Thymus (tissue), 11 donors: ENCODE measurements at regions not wholly inside any gene's neighbourhood (a gene's known extent, or its start where the extent isn't known, plus 50 kb on each side); places are given as distances from the start of the nearest gene placed in this dataset.
"Not testable (repeated sequence)": the region's sequence is repeated elsewhere in the genome, so short reads cannot be mapped to it uniquely, and the experiment has no call there.

ENCODE experiments used
- DNase-seq, 9 donors: peaks; one replicate each; pipeline ENCODE4 v3.0.0-alpha.2; 2013; ENCODE audit warnings: low spot score in 9 of 9, low read depth in 6 of 9, missing footprints in 1 of 9
- H3K27ac ChIP-seq, 2 donors: one replicate each; pipeline ENCODE4 v1.5.1; 2013; ENCODE audit warnings: control low read depth in 1 of 2, low read depth in 1 of 2, low read length in 1 of 2, mild to moderate bottlenecking in 1 of 2, moderate library complexity in 1 of 2
- H3K27me3 ChIP-seq, 2 donors: one replicate each; pipeline ENCODE4 v1.5.1; 2013; ENCODE audit warnings: low read length in 1 of 2; ENCODE audit not compliant: control insufficient read depth in 2 of 2, insufficient read depth in 1 of 2
- H3K36me3 ChIP-seq, 2 donors: one replicate each; pipeline ENCODE4 v1.5.1; 2013; ENCODE audit warnings: low read length in 1 of 2, mild to moderate bottlenecking in 1 of 2, moderate library complexity in 1 of 2; ENCODE audit not compliant: control insufficient read depth in 2 of 2, insufficient read depth in 2 of 2
- H3K4me1 ChIP-seq, 2 donors: one replicate each; pipeline ENCODE4 v1.5.1; 2013; ENCODE audit warnings: low read length in 2 of 2; ENCODE audit not compliant: control insufficient read depth in 2 of 2, insufficient read depth in 2 of 2
- H3K4me3 ChIP-seq, 2 donors: one replicate each; pipeline ENCODE4 v1.5.1; 2013; ENCODE audit warnings: low read length in 2 of 2, control low read depth in 1 of 2, mild to moderate bottlenecking in 1 of 2
- H3K9me3 ChIP-seq, 2 donors: one replicate each; pipeline ENCODE4 v1.5.1; 2013; ENCODE audit warnings: low read length in 1 of 2, mild to moderate bottlenecking in 1 of 2; ENCODE audit not compliant: control insufficient read depth in 2 of 2, insufficient read depth in 1 of 2
- WGBS: extraction: QIAGEN DNeasy Blood & Tissue Kit; methylation state at CpG from one replicate; pipeline ENCODE4 v1.1.7; 2013; 5-methylcytosine and 5-hydroxymethylcytosine counted together
- donor health status: healthy.

DNA sequence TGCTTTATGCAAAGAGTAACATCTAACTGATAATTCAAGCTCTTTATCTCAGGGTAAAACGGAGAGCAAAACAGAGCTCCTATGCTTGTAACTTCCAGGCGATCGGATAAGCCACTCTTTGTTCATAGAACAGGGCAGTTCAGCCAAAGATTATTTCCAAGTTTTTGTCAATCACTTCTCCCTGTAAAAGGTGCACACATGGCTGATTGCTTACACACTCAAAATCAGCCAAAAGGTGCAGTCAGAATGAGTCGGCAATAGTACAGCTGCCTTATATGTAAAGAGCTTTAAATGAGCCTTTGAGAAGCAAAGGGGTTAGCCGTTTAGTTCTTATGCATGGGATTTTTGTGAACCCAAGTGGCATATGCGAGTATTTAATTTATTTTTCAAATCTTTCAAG is 449.6 kb upstream of the POU3F2 start:
- no peak for DNase-seq
- H3K27ac ChIP-seq, result no peak overlapping the region
- H3K4me3 ChIP-seq, result no peak overlapping the region
- WGBS, result 85% methylated on average over 6 of the region's 6 CpGs
- no peaks in the 10 kb centered on the region for H3K27me3 ChIP-seq
- no peaks in the 10 kb centered on the region for H3K9me3 ChIP-seq
- H3K4me1 ChIP-seq, result no peaks in the 10 kb centered on the region
- H3K36me3 ChIP-seq, result no peaks in the 10 kb centered on the region

DNA sequence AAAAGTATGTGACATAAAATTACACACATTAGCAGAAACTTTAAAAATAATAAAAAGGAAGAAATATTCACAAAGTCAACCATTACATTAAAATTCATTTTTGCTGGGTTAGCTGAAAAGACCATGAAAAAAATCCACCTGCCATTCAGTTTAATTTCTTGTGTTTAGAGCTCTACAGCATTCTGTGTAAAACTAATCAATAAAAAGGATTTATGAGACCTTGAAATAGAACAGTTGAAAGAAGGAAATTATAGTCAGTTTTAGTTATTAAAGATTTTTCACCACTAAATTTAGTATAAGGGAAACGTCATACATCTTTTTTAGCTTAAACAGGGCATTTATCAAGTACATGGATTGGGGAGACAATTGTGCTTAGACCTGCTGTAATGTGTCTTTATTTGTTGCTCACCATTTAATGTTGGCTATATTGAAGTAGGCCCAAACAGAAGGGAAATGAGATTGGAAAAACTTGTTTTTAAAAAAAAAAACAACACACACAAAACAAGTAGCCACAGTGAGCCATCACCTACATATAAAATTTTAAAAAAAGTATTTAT is 438.7 kb upstream of the POU3F2 start:
- Histone ChIP-seq H3K4me3 (no peak overlapping the region), H3K27me3 (no peaks in the 10 kb centered on the region), H3K9me3 (no peaks in the 10 kb centered on the region), H3K4me1 (no peaks in the 10 kb centered on the region), H3K36me3 (no peaks in the 10 kb centered on the region), H3K27ac (no peak overlapping the region)
- no peak for DNase-seq
- WGBS, result 72% methylated on average over 1 of the region's 1 CpG

DNA sequence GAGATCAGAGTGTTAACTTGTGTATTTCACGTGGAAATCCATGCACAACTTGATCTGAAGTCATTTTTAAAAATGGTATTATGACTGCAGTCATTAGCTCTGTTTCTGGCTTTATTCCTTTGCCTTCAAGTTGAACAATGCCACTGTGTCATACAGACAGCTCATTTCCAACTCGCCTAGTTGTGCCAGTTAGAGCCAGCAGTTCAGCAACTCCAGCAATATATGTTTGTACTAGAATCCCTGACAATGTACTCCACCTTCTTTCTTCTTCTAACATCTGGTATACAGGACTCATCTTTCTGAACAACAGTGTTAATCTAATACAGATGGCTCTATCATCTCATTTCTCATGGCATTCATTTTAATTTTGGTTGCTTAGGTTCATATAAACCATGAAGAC is 418.3 kb upstream of the POU3F2 start:
- H3K27me3 ChIP-seq, result no peaks in the 10 kb centered on the region
- H3K36me3 ChIP-seq, result no peaks in the 10 kb centered on the region
- H3K9me3 ChIP-seq, result no peaks in the 10 kb centered on the region
- 87% methylated on average over 2 of the region's 2 CpGs for WGBS
- H3K4me1 ChIP-seq, result no peaks in the 10 kb centered on the region
- no peak for DNase-seq
- no peak overlapping the region for H3K27ac ChIP-seq
- no peak overlapping the region for H3K4me3 ChIP-seq

DNA sequence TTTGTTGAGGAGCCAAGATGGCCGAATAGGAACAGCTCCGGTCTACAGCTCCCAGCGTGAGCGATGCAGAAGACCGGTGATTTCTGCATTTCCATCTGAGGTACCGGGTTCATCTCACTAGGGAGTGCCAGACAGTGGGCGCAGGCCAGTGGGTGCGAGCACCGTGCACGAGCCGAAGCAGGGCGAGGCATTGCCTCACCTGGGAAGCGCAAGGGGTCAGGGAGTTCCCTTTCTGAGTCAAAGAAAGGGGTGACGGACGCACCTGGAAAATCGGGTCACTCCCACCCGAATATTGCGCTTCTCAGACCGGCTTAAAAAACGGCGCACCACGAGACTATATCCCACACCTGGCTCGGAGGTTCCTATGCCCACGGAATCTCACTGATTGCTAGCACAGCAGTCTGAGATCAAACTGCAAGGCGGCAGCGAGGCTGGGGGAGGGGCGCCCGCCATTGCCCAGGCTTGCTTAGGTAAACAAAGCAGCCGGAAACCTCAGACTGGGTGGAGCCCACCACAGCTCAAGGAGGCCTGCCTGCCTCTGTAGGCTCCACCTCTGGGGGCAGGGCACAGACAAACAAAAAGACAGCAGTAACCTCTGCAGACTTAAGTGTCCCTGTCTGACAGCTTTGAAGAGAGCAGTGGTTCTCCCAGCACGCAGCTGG is 417.7 kb upstream of the POU3F2 start:
- H3K27me3 ChIP-seq, H3K9me3 ChIP-seq, H3K4me1 ChIP-seq, H3K27ac ChIP-seq, H3K36me3 ChIP-seq, H3K4me3 ChIP-seq: not testable (repeated sequence)
- DNase-seq, result peak in 1 of 9 donors; percentile 20
- 87% methylated on average over 29 of the region's 30 CpGs for WGBS

DNA sequence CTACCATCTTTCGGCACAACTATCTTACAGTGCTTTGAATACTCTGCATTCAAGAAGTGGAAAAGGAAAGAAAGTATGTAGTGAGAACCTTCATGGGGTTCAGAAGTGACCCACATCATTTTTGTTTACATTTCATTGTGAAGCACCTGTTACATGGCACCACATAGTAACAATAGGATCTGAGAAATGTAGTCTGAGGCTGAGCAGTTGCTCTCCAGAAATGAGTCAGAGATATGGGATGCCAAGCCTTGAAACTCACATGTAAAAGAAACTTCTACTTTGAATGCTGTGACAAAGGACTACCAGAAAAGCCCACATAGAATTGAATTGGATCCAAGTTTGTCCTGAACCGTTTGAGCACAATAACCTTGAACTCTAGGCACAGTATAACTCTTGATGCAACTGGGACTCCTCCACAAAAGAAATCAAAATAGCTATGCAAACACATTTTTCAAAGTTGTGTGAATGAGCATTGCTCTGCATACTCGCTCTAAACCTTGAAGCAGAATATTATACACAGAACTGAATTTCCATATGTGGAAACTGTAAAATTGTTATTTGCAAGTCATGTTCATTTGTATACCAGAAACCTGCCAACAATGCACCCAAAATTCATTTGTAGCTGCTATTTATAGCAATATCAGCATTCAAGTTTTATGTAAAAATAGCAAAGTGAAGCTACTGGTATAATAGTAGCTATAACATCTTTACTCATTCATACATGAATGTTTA is 400.9 kb upstream of the POU3F2 start:
- Histone ChIP-seq H3K9me3 (peaks cover 0 to 4% of the 10 kb centered on the region in 2 donors), H3K27me3 (no peaks in the 10 kb centered on the region), H3K4me1 (no peaks in the 10 kb centered on the region), H3K36me3 (no peaks in the 10 kb centered on the region), H3K4me3 (no peak overlapping the region), H3K27ac (no peak overlapping the region)
- no peak for DNase-seq
- 91% methylated on average over 3 of the region's 3 CpGs for WGBS

DNA sequence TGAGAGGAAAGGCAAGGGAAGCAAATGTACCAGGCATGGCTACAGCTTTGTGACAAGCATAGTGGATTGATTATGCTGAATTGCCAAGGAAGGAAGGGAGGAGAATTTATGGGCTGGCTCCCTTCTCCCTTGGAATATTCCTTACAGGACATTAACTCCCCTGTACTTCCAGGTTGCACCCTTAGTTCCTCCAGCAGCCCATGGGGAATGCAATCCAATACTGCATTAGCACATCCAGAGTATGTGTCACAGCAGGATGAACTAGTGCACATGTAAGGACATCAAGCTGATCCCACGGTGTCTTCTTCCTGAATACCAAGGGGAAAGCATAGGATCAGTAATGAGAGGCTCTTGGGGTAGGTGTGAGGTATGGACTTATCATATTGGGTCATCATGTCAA is 390.7 kb upstream of the POU3F2 start:
- no peak for DNase-seq
- Histone ChIP-seq H3K27me3 (no peaks in the 10 kb centered on the region), H3K4me3 (no peak overlapping the region), H3K36me3 (no peaks in the 10 kb centered on the region), H3K4me1 (no peaks in the 10 kb centered on the region), H3K9me3 (no peaks in the 10 kb centered on the region), H3K27ac (no peak overlapping the region)
- WGBS, result 69% methylated on average over 1 of the region's 1 CpG

DNA sequence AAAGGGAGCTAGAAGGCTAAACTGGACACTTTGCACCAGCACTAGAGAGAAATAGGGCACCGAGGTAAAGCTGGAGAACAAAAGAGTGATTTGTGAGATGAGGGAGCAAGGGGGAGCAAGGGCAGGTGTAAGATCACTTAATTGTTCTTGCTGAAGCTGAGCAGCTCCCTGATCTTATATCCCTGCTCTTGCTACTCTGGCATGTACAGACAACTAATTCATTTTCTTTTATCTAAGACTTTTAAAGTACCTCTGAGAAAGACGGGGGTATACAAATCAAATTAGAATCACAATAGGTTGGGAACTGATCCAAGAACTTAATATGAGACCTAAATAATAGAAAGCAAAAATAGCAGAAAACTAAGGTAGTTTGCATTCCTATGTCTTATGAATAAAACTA is 381.7 kb upstream of the POU3F2 start:
- H3K4me1 ChIP-seq, result no peaks in the 10 kb centered on the region
- H3K27me3 ChIP-seq, result no peaks in the 10 kb centered on the region
- no peak overlapping the region for H3K27ac ChIP-seq
- no peak for DNase-seq
- WGBS, result 71% methylated on average over 2 of the region's 2 CpGs
- no peak overlapping the region for H3K4me3 ChIP-seq
- no peaks in the 10 kb centered on the region for H3K9me3 ChIP-seq
- no peaks in the 10 kb centered on the region for H3K36me3 ChIP-seq

DNA sequence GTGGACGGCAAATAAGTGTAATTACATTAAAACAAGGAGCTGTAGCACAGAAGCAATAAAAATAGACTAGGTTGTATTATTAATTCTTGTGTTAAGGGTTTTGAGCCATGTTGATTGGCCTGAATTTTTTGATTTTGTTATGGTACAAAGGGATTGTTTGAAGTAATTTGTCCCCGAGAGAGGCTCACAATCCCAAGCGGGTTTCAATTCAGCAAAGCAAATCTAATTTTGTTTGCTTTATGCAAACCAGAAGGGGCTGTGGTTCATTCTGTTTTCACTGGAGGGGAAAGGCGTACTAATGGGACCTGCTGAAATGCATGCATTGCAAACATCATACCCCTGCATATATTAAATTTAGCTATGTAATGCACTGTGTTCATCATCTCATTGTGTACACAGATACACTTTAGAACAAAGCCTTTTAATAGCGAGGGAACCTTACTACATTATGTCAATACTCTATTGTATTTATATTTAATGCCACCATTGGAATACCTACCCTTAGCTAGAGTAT is 379.5 kb upstream of the POU3F2 start:
- no peaks in the 10 kb centered on the region for H3K9me3 ChIP-seq

DNA sequence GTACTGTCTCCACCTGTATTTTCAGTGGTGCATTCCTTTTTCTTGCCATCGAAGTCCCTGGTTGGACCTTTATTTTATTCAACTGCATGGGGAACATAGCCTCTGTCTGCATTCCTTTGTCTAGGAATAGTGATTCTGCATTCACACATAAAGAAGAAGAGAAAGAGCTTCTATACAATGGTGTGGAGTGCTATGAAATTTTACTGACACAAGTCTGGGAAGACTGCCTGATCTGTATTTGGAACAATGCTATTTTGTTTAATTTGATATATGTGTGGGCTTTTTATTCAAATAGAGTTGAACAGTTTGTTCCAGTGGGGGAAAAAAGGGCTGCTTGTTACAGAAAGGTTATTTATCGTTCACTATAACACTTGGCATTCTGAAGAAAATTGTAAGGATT is 375.7 kb upstream of the POU3F2 start:
- WGBS, result 92% methylated on average over 2 of the region's 2 CpGs
- DNase-seq, result no peak

More for the DNA sequence above, 379.5 kb upstream of the POU3F2 start:
- Histone ChIP-seq H3K27ac (no peak overlapping the region), H3K36me3 (no peaks in the 10 kb centered on the region), H3K4me1 (no peaks in the 10 kb centered on the region), H3K27me3 (no peaks in the 10 kb centered on the region), H3K4me3 (no peak overlapping the region)
- WGBS, result 96% methylated on average over 5 of the region's 5 CpGs
- no peak for DNase-seq

More for the DNA sequence above, 375.7 kb upstream of the POU3F2 start:
- Histone ChIP-seq H3K27ac (no peak overlapping the region), H3K27me3 (no peaks in the 10 kb centered on the region), H3K36me3 (no peaks in the 10 kb centered on the region), H3K4me3 (no peak overlapping the region), H3K4me1 (no peaks in the 10 kb centered on the region), H3K9me3 (no peaks in the 10 kb centered on the region)
